Endodermal cell (in vitro differentiated cells): ENCODE measurements at regions not wholly inside any gene's neighbourhood (a gene's known extent, or its start where the extent isn't known, plus 50 kb on each side); places are given as distances from the start of the nearest gene placed in this dataset.

Experiments
- DNase-seq: peaks from one replicate; pipeline ENCODE4 v3.0.0-alpha.2; 2017
- H3K27ac ChIP-seq: 2 replicates; pipeline ENCODE4 v1.5.1; 2013; ENCODE audit warnings: mild to moderate bottlenecking, low read depth, low read length, moderate library complexity
- H3K27me3 ChIP-seq: 2 replicates; pipeline ENCODE4 v1.6.1; 2013; ENCODE audit warnings: mild to moderate bottlenecking, low read length, moderate library complexity; ENCODE audit not compliant: insufficient read depth, control insufficient read depth, poor library complexity, severe bottlenecking
- H3K36me3 ChIP-seq: 2 replicates; pipeline ENCODE4 v1.7.0; 2013; ENCODE audit warnings: mild to moderate bottlenecking, low read length, moderate library complexity; ENCODE audit not compliant: control insufficient read depth, insufficient read depth
- H3K4me1 ChIP-seq: one replicate; pipeline ENCODE4 v1.7.0; 2013; ENCODE audit warnings: low read length; ENCODE audit not compliant: control insufficient read depth, insufficient read depth
- H3K4me3 ChIP-seq: 2 replicates; pipeline ENCODE4 v1.5.1; 2013; ENCODE audit warnings: mild to moderate bottlenecking, low read length, moderate library complexity
- H3K9ac ChIP-seq: 2 replicates; pipeline ENCODE4 v1.6.1; 2013; ENCODE audit warnings: mild to moderate bottlenecking, low read length, moderate library complexity; ENCODE audit not compliant: poor library complexity, severe bottlenecking; ENCODE audit errors: extremely low read depth
- H3K9me3 ChIP-seq: 2 replicates; pipeline ENCODE4 v1.6.1; 2013; ENCODE audit warnings: mild to moderate bottlenecking, low read length, moderate library complexity; ENCODE audit not compliant: control insufficient read depth
- H3K27ac Mint-ChIP-seq: 2 replicates; pipeline ENCODE4 v1.8.0; 2020; ENCODE audit warnings: mixed read lengths
- H3K27me3 Mint-ChIP-seq: 2 replicates; pipeline ENCODE4 v1.8.0; 2021; ENCODE audit warnings: mild to moderate bottlenecking, mixed read lengths; ENCODE audit not compliant: insufficient read depth
- H3K36me3 Mint-ChIP-seq: 2 replicates; pipeline ENCODE4 v1.8.0; 2020; ENCODE audit warnings: low read depth, mixed read lengths
- H3K4me1 Mint-ChIP-seq: 2 replicates; pipeline ENCODE4 v1.8.0; 2020; ENCODE audit warnings: mixed read lengths
- H3K4me3 Mint-ChIP-seq: 2 replicates; pipeline ENCODE4 v1.8.0; 2020; ENCODE audit warnings: mild to moderate bottlenecking, moderate library complexity, mixed read lengths
- H3K9me3 Mint-ChIP-seq: 2 replicates; pipeline ENCODE4 v1.8.0; 2020; ENCODE audit warnings: mild to moderate bottlenecking, mixed read lengths
- WGBS, 2 experiments: methylation state at CpG; one replicate each; pipeline versions ENCODE4 v1.1.5 to v1.1.7; 2013; ENCODE audit warnings: missing lambda C conversion rate in 2 of 2, mixed read lengths in 1 of 2; ENCODE audit not compliant: insufficient coverage in 1 of 2, insufficient read length in 1 of 2; 5-methylcytosine and 5-hydroxymethylcytosine counted together
- TF ChIP-seq, protein P1 (sequence below): fragments of 200-600 bp; sonication (generic); conservative IDR thresholded peaks from 2 replicates; pipeline ENCODE4 v1.5.0; 2021; ENCODE audit warnings: antibody characterized with exemption, mild to moderate bottlenecking

DNA sequence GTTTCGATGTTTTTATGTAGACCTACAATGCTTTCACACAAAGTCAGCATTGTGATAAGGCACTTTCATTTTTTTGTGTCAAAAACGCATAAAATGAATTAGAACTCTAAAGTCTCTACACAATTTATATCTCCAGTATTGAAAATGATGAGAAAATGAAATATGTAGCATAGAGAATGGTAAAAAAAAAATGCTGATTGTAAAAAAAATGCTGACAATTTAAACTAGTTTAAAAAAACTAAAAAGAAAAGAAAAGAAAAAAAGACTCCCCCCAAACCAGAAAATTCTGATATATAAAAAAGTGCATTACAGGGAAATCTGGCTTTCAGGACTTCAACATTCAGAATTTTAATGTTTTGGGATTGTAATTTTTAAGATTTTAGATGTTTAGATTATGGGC lies 148.1 kb downstream of the FZD1 start:
- Mint-ChIP-seq H3K4me1 (no peaks in the 10 kb centered on the region), H3K36me3 (no peaks in the 10 kb centered on the region)

GRCh38 chr7:91414734-91415133 lies 150.5 kb downstream of the FZD1 start:
- no peaks in the 10 kb centered on the region for H3K9me3 ChIP-seq
- Mint-ChIP-seq H3K4me3 (no peak overlapping the region), H3K27ac (no peak overlapping the region), H3K4me1 (no peaks in the 10 kb centered on the region), H3K36me3 (no peaks in the 10 kb centered on the region), H3K27me3 (peaks cover 90% of the 10 kb centered on the region), H3K9me3 (no peaks in the 10 kb centered on the region)
- peaks cover 88% of the 10 kb centered on the region for H3K27me3 ChIP-seq
- no peak overlapping the region for H3K4me3 ChIP-seq
- H3K4me1 ChIP-seq = no peaks in the 10 kb centered on the region
- no peak overlapping the region for H3K27ac ChIP-seq
- WGBS, 2 experiments = 98 to 100% methylated on average over 2 of the region's 2 CpGs
- TF ChIP-seq, protein P1, sequence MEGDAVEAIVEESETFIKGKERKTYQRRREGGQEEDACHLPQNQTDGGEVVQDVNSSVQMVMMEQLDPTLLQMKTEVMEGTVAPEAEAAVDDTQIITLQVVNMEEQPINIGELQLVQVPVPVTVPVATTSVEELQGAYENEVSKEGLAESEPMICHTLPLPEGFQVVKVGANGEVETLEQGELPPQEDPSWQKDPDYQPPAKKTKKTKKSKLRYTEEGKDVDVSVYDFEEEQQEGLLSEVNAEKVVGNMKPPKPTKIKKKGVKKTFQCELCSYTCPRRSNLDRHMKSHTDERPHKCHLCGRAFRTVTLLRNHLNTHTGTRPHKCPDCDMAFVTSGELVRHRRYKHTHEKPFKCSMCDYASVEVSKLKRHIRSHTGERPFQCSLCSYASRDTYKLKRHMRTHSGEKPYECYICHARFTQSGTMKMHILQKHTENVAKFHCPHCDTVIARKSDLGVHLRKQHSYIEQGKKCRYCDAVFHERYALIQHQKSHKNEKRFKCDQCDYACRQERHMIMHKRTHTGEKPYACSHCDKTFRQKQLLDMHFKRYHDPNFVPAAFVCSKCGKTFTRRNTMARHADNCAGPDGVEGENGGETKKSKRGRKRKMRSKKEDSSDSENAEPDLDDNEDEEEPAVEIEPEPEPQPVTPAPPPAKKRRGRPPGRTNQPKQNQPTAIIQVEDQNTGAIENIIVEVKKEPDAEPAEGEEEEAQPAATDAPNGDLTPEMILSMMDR = no peak
- H3K9ac ChIP-seq = no peak overlapping the region
- H3K36me3 ChIP-seq = no peaks in the 10 kb centered on the region
- DNase-seq = no peak

More for the DNA sequence above, 148.1 kb downstream of the FZD1 start:
- TF ChIP-seq, protein P1 = no peak
- Histone ChIP-seq H3K4me1 (no peaks in the 10 kb centered on the region), H3K27me3 (peaks cover 75% of the 10 kb centered on the region), H3K9me3 (no peaks in the 10 kb centered on the region), H3K9ac (no peak overlapping the region), H3K36me3 (no peaks in the 10 kb centered on the region), H3K27ac (no peak overlapping the region), H3K4me3 (no peak overlapping the region)
- Mint-ChIP-seq H3K27ac (no peak overlapping the region), H3K4me3 (no peak overlapping the region), H3K27me3 (peaks cover 83% of the 10 kb centered on the region), H3K9me3 (no peaks in the 10 kb centered on the region)
- no peak for DNase-seq
- WGBS, 2 experiments = 0 to 45% methylated on average over 1 to 2 of the region's 2 CpGs

- H3K27ac Mint-ChIP-seq = no peak overlapping the region
- no peaks in the 10 kb centered on the region for H3K36me3 Mint-ChIP-seq
- Histone ChIP-seq H3K4me3 (no peak overlapping the region), H3K27me3 (peaks cover 81% of the 10 kb centered on the region), H3K9ac (no peak overlapping the region), H3K9me3 (no peaks in the 10 kb centered on the region), H3K27ac (no peak overlapping the region), H3K36me3 (no peaks in the 10 kb centered on the region), H3K4me1 (no peaks in the 10 kb centered on the region)
- TF ChIP-seq, protein P1 = no peak
- no peaks in the 10 kb centered on the region for H3K9me3 Mint-ChIP-seq
- peaks cover 85% of the 10 kb centered on the region for H3K27me3 Mint-ChIP-seq
- no peak for DNase-seq
- H3K4me1 Mint-ChIP-seq = peaks cover under 1% of the 10 kb centered on the region
- H3K4me3 Mint-ChIP-seq = no peak overlapping the region
- WGBS, 2 experiments = 82 to 94% methylated on average over 3 of the region's 4 CpGs
Observed at GRCh38 chr7:91416155-91416865, 152.1 kb downstream of the FZD1 start.
